ENCODE measurements at regions not wholly inside any gene's neighbourhood (a gene's known extent, or its start where the extent isn't known, plus 50 kb on each side); places are given as distances from the start of the nearest gene placed in this dataset.

DNA sequence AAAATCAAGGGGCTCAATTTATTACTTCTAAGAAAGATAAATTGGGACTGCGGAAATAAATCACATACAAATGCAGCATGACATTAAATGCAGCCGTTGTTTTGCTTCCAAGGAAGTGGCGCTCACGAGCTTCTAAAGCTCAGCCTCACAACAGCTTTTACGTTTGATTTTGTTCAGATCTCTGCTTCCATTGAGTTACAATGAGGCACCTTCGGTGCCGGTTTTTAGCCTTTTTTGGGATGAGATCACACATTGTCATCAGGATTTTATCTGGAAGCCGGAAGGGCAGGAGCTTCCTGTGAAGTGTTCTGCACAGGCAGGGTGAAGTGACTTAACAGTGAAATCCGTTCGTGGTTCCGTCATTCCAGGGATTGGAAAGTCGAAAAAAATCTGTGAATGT is 209.8 kb downstream of the DCDC2C start:
- no peak overlapping the region for H2AFZ ChIP-seq (ENCODE audit: control insufficient read depth, low read depth, low read length)
- CTCF ChIA-PET: no interaction called here
- ATAC-seq: no peak
- H3K9me3 ChIP-seq (replicated peaks; ENCODE audit: control insufficient read depth, insufficient read depth, low read length): no peaks in the 10 kb centered on the region; the same call in 2 of the 3 replicates
- SMC1A ChIA-PET (ENCODE audit: uncharacterized antibody, unreplicated experiment): no interaction called here
- TF ChIP-seq, protein P1, sequence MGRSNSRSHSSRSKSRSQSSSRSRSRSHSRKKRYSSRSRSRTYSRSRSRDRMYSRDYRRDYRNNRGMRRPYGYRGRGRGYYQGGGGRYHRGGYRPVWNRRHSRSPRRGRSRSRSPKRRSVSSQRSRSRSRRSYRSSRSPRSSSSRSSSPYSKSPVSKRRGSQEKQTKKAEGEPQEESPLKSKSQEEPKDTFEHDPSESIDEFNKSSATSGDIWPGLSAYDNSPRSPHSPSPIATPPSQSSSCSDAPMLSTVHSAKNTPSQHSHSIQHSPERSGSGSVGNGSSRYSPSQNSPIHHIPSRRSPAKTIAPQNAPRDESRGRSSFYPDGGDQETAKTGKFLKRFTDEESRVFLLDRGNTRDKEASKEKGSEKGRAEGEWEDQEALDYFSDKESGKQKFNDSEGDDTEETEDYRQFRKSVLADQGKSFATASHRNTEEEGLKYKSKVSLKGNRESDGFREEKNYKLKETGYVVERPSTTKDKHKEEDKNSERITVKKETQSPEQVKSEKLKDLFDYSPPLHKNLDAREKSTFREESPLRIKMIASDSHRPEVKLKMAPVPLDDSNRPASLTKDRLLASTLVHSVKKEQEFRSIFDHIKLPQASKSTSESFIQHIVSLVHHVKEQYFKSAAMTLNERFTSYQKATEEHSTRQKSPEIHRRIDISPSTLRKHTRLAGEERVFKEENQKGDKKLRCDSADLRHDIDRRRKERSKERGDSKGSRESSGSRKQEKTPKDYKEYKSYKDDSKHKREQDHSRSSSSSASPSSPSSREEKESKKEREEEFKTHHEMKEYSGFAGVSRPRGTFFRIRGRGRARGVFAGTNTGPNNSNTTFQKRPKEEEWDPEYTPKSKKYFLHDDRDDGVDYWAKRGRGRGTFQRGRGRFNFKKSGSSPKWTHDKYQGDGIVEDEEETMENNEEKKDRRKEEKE (IDR thresholded peaks at IDR 0.05): no peak
- TF ChIP-seq CHD1 (IDR thresholded peaks at IDR 0.05; ENCODE audit: low read depth, low read length): no peak
- no peak for TF ChIP-seq RCOR1 (conservative IDR thresholded peaks at IDR 0.05; ENCODE audit: low read depth, low read length)
- no peak for TF ChIP-seq ZZZ3 (IDR thresholded peaks at IDR 0.05; ENCODE audit: control insufficient read depth, insufficient read length, low read depth)
- TF ChIP-seq, protein P2, sequence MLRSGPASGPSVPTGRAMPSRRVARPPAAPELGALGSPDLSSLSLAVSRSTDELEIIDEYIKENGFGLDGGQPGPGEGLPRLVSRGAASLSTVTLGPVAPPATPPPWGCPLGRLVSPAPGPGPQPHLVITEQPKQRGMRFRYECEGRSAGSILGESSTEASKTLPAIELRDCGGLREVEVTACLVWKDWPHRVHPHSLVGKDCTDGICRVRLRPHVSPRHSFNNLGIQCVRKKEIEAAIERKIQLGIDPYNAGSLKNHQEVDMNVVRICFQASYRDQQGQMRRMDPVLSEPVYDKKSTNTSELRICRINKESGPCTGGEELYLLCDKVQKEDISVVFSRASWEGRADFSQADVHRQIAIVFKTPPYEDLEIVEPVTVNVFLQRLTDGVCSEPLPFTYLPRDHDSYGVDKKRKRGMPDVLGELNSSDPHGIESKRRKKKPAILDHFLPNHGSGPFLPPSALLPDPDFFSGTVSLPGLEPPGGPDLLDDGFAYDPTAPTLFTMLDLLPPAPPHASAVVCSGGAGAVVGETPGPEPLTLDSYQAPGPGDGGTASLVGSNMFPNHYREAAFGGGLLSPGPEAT (IDR thresholded peaks at IDR 0.05; ENCODE audit: low read depth): no peak
- TF ChIP-seq, protein P3, sequence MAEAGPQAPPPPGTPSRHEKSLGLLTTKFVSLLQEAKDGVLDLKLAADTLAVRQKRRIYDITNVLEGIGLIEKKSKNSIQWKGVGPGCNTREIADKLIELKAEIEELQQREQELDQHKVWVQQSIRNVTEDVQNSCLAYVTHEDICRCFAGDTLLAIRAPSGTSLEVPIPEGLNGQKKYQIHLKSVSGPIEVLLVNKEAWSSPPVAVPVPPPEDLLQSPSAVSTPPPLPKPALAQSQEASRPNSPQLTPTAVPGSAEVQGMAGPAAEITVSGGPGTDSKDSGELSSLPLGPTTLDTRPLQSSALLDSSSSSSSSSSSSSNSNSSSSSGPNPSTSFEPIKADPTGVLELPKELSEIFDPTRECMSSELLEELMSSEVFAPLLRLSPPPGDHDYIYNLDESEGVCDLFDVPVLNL (IDR thresholded peaks at IDR 0.05; ENCODE audit: low read depth, low read length): no peak
- no peak for TF ChIP-seq POLR2AphosphoS5 (IDR thresholded peaks at IDR 0.05; ENCODE audit: low read length)
- no peak for TF ChIP-seq RB1 (IDR thresholded peaks at IDR 0.05; ENCODE audit: borderline replicate concordance)
- no peak for TF ChIP-seq MXI1 (IDR thresholded peaks at IDR 0.05; ENCODE audit: low read depth, low read length)
- TF ChIP-seq KLF5 (IDR thresholded peaks at IDR 0.05; ENCODE audit: partially characterized antibody): no peak
- no peak for TF ChIP-seq SRF (IDR thresholded peaks at IDR 0.05; ENCODE audit: low read depth in 2 of 2, low read length in 2 of 2)
- no peak for TF ChIP-seq ZNF274 (IDR thresholded peaks at IDR 0.05; ENCODE audit: insufficient read depth, insufficient read length)
- no peak for TF ChIP-seq RAD21 (IDR thresholded peaks at IDR 0.05; ENCODE audit: insufficient read depth, low read depth, low read length)
- no peak for TF ChIP-seq TAF1 (IDR thresholded peaks at IDR 0.05; ENCODE audit: borderline replicate concordance, low read depth, low read length)
- RAD21 ChIA-PET (ENCODE audit: unreplicated experiment): no interaction called here
- intact Hi-C loops (cut with micrococcal nuclease; ENCODE audit: unreplicated experiment): no loop called here
- WGBS (ENCODE audit: insufficient coverage, insufficient replicate concordance, low lambda C conversion rate, missing lambda C conversion rate): 18% methylated on average over 12 of the region's 12 CpGs
- H3K4me2 ChIP-seq (ENCODE audit: control insufficient read depth, insufficient read depth): no peak overlapping the region
- FAIRE-seq: no peak
- no peak overlapping the region for H3K9ac ChIP-seq (ENCODE audit: control insufficient read depth, insufficient read depth, low read length)
- no peak for DNase-seq (ENCODE audit: low read depth, low spot score)
- H3K36me3 ChIP-seq (ENCODE audit: control insufficient read depth in 2 of 2, insufficient read depth in 2 of 2, low read length in 1 of 2): no peaks in the 10 kb centered on the region
- H3K79me2 ChIP-seq (ENCODE audit: control insufficient read depth, insufficient read depth, low read length): no peaks in the 10 kb centered on the region
- POLR2A ChIA-PET: no interaction called here
- H3K27ac ChIP-seq (ENCODE audit: control insufficient read depth, insufficient read depth): no peak overlapping the region
- no peaks in the 10 kb centered on the region for H3K27me3 ChIP-seq (replicated peaks in 1 of 2; ENCODE audit: control insufficient read depth in 2 of 2, insufficient read depth in 2 of 2, low read length in 1 of 2)
- no TSS peak for BruUV-seq (replicated peaks)
- H3K4me3 ChIP-seq: no peak overlapping the region
- in situ Hi-C loops (cut with MboI): no loop called here
- H3K4me1 ChIP-seq (ENCODE audit: control insufficient read depth, insufficient read depth, low read length): no peaks in the 10 kb centered on the region
- no peaks in the 10 kb centered on the region for H4K20me1 ChIP-seq (ENCODE audit: control insufficient read depth, insufficient read depth)

Data from GM12878 (cell line).